CD4-positive, alpha-beta T cell treated with Interleukin-17A for 4 hours (primary cell): ENCODE measurements at regions not wholly inside any gene's neighbourhood (a gene's known extent, or its start where the extent isn't known, plus 50 kb on each side); places are given as distances from the start of the nearest gene placed in this dataset.

Source experiments
- DNase-seq: peaks from one replicate; pipeline ENCODE4 v3.0.0-alpha.2; 2020; ENCODE audit warnings: mixed read lengths

- no peak for DNase-seq
These were observed 203.3 kb upstream of the LRFN5 start for GRCh38 chr14:41403360-41403759.

GRCh38 chr14:41397926-41398325, 208.8 kb upstream of the LRFN5 start:
- DNase-seq, result no peak

GRCh38 chr14:41393512-41393911, 213.2 kb upstream of the LRFN5 start:
- DNase-seq, result no peak

GRCh38 chr14:41392226-41392625, 214.4 kb upstream of the LRFN5 start:
- DNase-seq, result no peak

GRCh38 chr14:41389355-41389754, 217.3 kb upstream of the LRFN5 start:
- DNase-seq, result no peak

- DNase-seq, result no peak
These were observed 220.9 kb upstream of the LRFN5 start for GRCh38 chr14:41385797-41386196.

- no peak for DNase-seq
These were observed 226.7 kb upstream of the LRFN5 start for GRCh38 chr14:41380017-41380416.

- no peak for DNase-seq
These were observed 228.2 kb upstream of the LRFN5 start for GRCh38 chr14:41378526-41378925.

GRCh38 chr14:41377932-41378331, 228.7 kb upstream of the LRFN5 start:
- no peak for DNase-seq

- DNase-seq, result no peak
These were observed 232.6 kb upstream of the LRFN5 start for GRCh38 chr14:41374092-41374491.

- DNase-seq, result no peak
These were observed 244.5 kb upstream of the LRFN5 start for GRCh38 chr14:41362139-41362538.

- DNase-seq, result no peak
These were observed 246.6 kb upstream of the LRFN5 start for GRCh38 chr14:41360126-41360525.

GRCh38 chr14:41355866-41356265, 250.8 kb upstream of the LRFN5 start:
- no peak for DNase-seq

GRCh38 chr14:41350476-41350875, 256.2 kb upstream of the LRFN5 start:
- DNase-seq, result no peak

- DNase-seq, result no peak
These were observed 257.3 kb upstream of the LRFN5 start for GRCh38 chr14:41349289-41349910.

- no peak for DNase-seq
These were observed 262.8 kb upstream of the LRFN5 start for GRCh38 chr14:41343857-41344256.

- DNase-seq, result no peak
These were observed 293.5 kb upstream of the LRFN5 start for GRCh38 chr14:41313196-41313595.

GRCh38 chr14:41303506-41303905, 303.2 kb upstream of the LRFN5 start:
- no peak for DNase-seq

- no peak for DNase-seq
These were observed 303.9 kb upstream of the LRFN5 start for GRCh38 chr14:41302776-41303175.

GRCh38 chr14:41299924-41300323, 306.8 kb upstream of the LRFN5 start:
- no peak for DNase-seq

- no peak for DNase-seq
These were observed 308.4 kb upstream of the LRFN5 start for GRCh38 chr14:41298328-41298690.

GRCh38 chr14:41297576-41298327, 308.9 kb upstream of the LRFN5 start:
- DNase-seq, result no peak

- no peak for DNase-seq
These were observed 310.9 kb upstream of the LRFN5 start for GRCh38 chr14:41295734-41296133.

GRCh38 chr14:41289025-41289424, 317.7 kb upstream of the LRFN5 start:
- DNase-seq, result no peak

- DNase-seq, result no peak
These were observed 321.4 kb upstream of the LRFN5 start for GRCh38 chr14:41285186-41285748.
